Loucy (cell line): ENCODE measurements at regions not wholly inside any gene's neighbourhood (a gene's known extent, or its start where the extent isn't known, plus 50 kb on each side); places are given as distances from the start of the nearest gene placed in this dataset.

Source experiments
- EZH2phosphoT487 ChIP-seq: fragments of 200-600 bp; IDR thresholded peaks from 2 replicates; pipeline ENCODE4 v1.6.1; 2018; ENCODE audit warnings: antibody characterized with exemption, mild to moderate bottlenecking, moderate library complexity, borderline replicate concordance
- TF ChIP-seq, protein P1 (sequence below): fragments of 200-600 bp; sonication (generic); conservative IDR thresholded peaks from 2 replicates; pipeline ENCODE4 v1.5.1; 2014; ENCODE audit warnings: mild to moderate bottlenecking, antibody characterized with exemption, low read length

DNA sequence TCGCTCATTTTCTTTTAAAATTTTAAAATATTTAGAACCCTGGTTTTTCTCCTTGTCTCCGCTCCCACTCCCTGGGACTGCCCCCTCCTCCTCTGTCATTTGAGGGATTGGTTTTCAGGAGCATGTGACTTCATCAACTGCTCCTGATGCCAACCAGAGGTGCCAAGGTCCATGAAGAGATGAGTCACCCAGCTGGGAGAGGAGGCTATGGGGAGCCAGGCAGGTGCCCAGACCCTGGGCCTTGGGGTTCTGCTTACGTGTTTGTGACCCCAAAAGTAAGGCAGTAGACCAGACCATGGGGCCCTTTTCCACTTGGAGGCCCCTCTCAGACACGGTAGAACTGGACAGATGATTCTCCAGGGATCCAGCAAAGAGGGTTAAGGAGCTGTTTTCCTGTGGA lies 167.0 kb downstream of the FGF18 start:
- TF ChIP-seq, protein P1, sequence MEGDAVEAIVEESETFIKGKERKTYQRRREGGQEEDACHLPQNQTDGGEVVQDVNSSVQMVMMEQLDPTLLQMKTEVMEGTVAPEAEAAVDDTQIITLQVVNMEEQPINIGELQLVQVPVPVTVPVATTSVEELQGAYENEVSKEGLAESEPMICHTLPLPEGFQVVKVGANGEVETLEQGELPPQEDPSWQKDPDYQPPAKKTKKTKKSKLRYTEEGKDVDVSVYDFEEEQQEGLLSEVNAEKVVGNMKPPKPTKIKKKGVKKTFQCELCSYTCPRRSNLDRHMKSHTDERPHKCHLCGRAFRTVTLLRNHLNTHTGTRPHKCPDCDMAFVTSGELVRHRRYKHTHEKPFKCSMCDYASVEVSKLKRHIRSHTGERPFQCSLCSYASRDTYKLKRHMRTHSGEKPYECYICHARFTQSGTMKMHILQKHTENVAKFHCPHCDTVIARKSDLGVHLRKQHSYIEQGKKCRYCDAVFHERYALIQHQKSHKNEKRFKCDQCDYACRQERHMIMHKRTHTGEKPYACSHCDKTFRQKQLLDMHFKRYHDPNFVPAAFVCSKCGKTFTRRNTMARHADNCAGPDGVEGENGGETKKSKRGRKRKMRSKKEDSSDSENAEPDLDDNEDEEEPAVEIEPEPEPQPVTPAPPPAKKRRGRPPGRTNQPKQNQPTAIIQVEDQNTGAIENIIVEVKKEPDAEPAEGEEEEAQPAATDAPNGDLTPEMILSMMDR = no peak
- no peak for TF ChIP-seq EZH2phosphoT487
